SKM-1 treated with dmso at 0.1 percent for 144 hours (cell line): ENCODE measurements at regions not wholly inside any gene's neighbourhood (a gene's known extent, or its start where the extent isn't known, plus 50 kb on each side); places are given as distances from the start of the nearest gene placed in this dataset.

Experiments used
- DNase-seq: peaks from one replicate; lab custom pipeline; 2025; ENCODE audit not compliant: unreplicated experiment; lab: John Stamatoyannopoulos, UW

- DNase-seq = no peak
Measured at GRCh38 chr18:61989138-61989537, 96.3 kb upstream of the RNF152 start.

DNA sequence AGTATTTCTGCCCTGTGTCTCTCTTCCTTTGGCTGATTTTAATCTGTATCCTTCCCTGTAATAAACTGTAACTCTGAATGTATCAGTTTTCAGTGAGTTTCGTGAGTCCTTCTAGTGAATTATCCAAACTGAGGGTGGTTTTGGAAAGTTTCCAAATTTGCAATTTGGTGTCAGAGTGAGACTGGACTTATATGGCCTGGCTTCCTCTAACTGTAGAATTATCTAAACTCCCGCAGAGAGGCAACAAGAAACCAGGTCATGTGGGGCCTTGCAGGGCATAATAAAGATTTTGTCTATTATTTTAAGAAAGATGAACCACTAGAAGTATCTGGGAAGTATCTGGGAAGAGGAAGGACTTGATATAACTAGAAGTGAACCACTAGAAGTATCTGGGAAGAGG, 95.3 kb upstream of the RNF152 start:
- no peak for DNase-seq

- DNase-seq = no peak
Measured at GRCh38 chr18:61985681-61986080, 92.9 kb upstream of the RNF152 start.

DNA sequence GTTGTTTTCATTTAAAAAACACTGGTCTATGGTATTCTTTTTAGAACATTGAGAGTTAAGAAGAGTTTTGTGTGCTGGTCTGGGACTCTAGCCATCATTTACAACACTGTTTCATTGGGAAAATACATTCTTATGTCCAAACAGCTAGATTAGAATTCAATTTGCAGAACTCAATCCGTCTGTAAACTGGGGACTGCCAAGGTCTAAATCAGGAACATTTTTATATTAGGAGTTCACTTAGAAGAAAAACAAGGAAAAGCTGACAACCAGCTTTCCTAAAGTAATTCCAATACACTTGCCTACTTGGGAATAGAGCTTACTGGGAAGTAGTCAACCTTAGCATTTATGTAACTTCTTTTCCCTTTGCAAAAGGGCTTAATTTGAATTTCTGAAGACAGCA, 91.5 kb upstream of the RNF152 start:
- DNase-seq = no peak

GRCh38 chr18:61982475-61982874, 89.7 kb upstream of the RNF152 start:
- DNase-seq = no peak

DNA sequence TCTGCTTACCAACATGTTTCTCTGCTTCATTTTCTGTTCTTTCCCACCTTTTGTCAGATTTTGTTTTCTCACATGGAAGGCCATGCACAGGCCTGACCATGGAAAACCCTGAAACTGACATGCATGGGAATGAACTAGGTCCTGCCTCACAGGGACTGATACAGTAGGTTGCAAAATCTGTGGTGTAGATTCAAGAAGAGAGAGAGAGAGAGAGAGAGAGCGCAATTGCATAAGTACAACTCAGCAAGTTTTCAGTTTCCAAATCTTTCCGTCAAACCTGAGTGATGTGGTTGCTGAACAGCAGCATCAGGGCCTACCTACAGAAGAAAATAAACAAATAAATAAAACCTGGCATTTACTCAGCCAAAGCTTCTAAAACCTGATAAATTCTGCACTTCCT, 87.5 kb upstream of the RNF152 start:
- peak; percentile 78 for DNase-seq

DNA sequence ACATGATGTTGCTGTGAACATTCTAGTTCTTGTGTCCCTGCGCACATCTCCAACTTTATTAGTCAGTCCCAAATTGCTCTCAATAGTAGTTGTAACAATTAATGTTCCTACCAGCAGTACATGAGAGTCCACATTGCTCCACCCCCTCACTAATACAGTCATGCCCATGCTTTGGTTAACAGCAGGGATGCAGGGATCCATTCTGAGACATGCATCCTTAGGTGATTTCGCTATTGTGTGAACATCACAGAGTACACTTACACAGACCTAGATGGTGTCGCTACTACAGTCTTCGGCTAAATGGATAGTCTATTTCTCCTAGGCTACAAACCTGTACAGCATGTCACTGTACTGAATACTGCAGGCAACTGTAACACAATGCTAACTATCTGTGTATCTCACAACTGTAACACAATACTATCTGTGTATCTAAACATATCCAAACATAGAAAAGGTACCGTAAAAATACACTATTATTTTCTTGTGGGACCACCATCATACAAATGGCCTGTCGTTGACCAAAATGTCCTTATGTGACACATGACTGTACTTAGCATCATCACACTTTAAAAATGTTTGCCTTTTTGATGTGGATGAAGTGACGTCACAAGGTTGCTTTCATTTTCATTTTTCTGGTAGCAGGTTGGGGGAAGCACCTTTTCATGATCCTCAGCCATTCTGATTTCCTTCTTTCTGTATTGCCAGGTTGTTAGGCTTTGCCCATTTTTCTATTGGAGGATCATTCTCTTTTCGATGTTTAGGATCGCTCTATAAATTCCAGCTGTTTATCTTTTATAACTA, 82.9 kb upstream of the RNF152 start:
- no peak for DNase-seq

- no peak for DNase-seq
Measured at GRCh38 chr18:61973273-61974115, 80.7 kb upstream of the RNF152 start.

DNA sequence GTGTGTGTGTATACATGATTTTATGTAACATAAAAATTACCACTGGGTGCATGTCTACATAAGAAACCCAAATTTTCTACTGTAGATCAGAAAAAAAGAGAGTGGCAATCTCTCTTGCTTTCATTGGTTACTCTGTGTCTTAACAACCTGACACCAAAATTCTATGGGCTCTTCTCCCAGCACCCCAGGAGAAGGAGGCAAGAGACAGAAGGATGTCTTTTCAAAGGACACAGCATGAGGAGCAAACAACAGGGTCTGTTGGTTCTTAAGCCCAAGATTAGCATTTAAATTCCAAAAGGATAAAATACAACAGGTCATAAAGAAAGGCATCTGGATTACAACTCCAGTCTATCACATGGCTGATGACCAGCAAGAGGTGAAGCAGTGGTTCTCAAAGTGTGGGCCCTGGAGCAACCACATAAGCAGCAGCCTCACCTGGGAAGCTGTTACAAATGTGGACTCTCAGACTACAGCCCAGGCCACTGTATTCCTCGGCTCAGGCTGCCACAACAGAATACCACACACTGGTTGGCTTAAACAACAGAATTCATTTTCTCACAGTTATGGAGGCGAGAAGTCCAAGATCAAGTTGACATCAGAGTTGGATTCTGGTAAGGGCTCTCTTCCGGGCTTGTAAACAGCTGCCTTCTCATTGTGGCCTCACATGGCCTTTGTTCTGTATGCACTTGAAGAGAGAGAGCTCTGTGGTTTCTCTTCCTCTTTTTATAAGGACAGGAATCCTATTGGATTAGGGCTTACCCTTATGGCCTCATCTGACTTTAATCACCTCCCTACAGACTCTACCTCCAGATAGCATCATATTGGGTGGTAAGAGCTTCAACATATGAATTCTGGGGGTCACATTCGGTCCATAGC, 79.8 kb upstream of the RNF152 start:
- DNase-seq = peak; percentile 79

DNA sequence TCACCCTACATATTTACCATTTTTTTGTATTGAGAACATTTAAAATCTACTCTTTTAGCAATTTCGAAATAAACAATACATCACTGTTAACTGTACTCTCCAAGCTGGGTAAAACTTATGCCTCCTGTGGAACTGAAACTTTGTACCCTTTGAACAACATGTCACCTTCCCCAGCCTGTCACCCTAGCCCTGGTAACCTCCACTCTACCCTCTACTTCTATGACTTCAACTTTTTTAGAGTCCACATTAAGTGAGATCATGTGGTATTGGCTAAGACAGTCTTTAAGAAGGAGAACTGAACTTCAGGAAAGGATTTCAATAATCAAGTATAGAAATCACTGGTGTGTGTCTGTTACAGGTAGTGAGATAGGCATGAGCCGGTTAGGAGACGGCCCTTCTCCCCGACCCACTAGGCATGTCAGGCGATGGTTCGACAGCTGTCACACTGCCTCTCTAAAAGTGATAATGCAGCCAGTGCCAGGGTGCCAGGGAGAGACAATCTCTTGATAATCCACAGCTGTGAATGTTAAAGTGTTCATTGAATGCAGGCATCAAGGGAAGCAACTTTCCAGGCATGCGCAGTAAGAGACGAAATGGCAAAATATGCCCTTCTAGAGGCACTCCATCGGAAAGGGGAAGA, 74.6 kb upstream of the RNF152 start:
- no peak for DNase-seq

DNA sequence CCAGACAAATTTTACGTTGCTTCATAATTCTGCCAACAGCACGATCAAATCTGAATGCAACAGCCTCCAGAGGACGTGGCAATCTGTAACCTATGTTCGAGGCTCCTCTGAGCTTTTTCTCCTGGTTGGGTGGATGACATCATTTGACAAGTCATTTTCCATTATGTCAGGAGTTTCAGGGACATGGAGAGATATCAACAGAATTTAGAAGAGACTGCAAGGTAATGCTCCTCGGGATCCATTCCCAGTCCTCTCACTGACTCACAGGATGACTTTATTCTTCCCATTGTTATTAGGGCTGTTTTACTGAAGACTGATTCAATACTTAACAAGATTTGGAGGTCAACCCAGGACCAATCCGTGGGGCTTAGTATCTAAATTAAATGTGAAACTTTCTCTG, 72.5 kb upstream of the RNF152 start:
- DNase-seq = no peak

- no peak for DNase-seq
Measured at GRCh38 chr18:61964616-61965015, 71.8 kb upstream of the RNF152 start.

GRCh38 chr18:61963705-61964104, 70.9 kb upstream of the RNF152 start:
- no peak for DNase-seq

DNA sequence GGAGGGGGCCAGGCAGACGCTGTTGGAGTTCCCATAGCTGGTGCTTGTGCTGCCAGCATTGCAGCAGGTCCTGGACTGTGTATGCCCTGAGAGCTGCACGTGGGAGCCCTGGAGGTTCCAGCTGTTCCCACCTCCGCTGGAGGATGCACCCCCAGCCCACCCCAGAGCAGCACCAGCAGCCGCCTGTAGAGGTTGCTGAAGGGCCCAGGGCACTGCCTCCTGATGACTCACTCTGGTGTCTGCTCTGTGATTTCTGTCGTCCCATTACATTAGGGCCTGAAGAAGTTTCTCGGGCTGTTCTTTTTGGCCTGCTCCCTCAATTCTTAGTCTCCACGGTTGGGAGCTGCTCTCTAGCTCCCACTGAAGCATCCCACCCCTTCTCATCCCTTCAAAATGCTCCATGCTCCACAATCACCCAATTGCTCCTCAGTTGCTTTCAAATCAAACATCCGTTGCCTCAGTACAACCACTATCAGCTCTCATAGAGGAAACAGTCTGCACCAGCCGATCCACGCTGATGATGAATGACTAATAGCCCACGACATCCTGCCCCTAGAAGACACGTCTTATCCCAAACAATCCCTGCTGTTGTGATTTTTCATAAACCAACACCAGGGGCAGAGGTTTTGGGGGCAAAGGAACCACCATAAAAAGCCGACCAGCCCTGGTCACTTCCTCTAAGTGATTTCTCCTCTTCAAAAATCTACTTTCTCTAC, 65.2 kb upstream of the RNF152 start:
- DNase-seq = no peak

DNA sequence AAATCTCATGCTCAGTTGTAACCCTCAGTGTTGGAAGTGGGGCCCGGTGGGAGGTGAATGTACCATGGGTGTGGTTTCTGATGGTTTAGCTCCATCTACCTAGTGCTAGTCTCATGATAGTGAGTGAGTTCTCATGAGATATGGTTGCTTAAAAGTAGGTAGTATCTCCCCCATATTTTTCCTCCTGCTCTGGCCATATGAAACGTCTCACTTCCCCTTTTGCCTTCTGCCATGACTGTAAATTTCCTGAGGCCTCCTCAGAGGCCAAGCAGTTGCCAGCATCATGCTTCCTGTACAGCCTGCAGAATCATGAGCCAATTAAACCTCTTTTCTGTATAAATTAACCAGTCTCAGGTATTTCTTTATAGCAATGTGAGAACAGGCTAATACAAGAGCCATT, 62.8 kb upstream of the RNF152 start:
- peak; percentile 55 for DNase-seq

GRCh38 chr18:61954096-61954746, 61.4 kb upstream of the RNF152 start:
- no peak for DNase-seq

DNA sequence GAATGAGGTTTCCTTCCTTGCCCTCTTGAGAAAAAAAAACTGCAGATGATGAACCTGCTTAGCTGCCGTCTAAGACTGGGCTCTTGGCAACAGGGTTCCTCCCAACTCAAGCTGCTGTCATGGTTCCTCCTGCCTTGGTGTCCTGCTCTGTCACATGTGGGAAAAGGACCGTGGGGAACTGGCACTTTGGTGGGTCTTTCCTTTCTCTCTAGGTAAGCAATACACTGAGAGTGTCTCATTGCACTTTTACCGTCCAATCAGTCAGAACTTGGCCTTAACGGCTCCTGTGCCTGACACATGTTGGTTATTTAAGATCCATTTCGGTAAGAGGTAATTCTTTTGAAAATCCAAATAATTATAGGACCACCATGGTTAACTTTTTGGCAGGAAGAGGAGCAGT, 60.8 kb upstream of the RNF152 start:
- no peak for DNase-seq

GRCh38 chr18:61953161-61953560, 60.4 kb upstream of the RNF152 start:
- DNase-seq = no peak

GRCh38 chr18:61951396-61951795, 58.6 kb upstream of the RNF152 start:
- no peak for DNase-seq

DNA sequence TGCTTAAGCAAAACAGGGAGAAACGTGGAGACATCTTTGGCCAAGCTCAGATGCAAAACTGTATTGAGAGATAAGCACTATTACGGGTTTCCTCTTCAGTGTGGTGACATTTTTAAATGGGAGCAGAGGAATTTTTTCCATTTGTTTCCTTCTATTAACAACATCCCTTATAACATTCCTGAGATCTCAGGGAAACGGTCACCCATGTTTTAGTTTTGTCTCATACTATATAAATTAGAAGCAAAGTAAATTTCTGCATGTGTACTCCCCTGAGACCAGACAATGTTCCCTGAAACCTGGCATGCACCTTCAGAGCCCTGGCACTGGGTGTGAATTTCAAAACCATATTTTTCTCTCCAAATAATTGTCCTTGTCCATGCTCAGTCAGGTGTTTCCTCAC, 57.6 kb upstream of the RNF152 start:
- no peak for DNase-seq
